Thymus (tissue), 11 donors: ENCODE measurements at regions not wholly inside any gene's neighbourhood (a gene's known extent, or its start where the extent isn't known, plus 50 kb on each side); places are given as distances from the start of the nearest gene placed in this dataset.
"Not testable (repeated sequence)": the region's sequence is repeated elsewhere in the genome, so short reads cannot be mapped to it uniquely, and the experiment has no call there.

Experiments used
- DNase-seq, 9 donors: peaks; one replicate each; pipeline ENCODE4 v3.0.0-alpha.2; 2013; ENCODE audit warnings: low spot score in 9 of 9, low read depth in 6 of 9, missing footprints in 1 of 9
- H3K27ac ChIP-seq, 2 donors: one replicate each; pipeline ENCODE4 v1.5.1; 2013; ENCODE audit warnings: control low read depth in 1 of 2, low read depth in 1 of 2, low read length in 1 of 2, mild to moderate bottlenecking in 1 of 2, moderate library complexity in 1 of 2
- H3K27me3 ChIP-seq, 2 donors: one replicate each; pipeline ENCODE4 v1.5.1; 2013; ENCODE audit warnings: low read length in 1 of 2; ENCODE audit not compliant: control insufficient read depth in 2 of 2, insufficient read depth in 1 of 2
- H3K36me3 ChIP-seq, 2 donors: one replicate each; pipeline ENCODE4 v1.5.1; 2013; ENCODE audit warnings: low read length in 1 of 2, mild to moderate bottlenecking in 1 of 2, moderate library complexity in 1 of 2; ENCODE audit not compliant: control insufficient read depth in 2 of 2, insufficient read depth in 2 of 2
- H3K4me1 ChIP-seq, 2 donors: one replicate each; pipeline ENCODE4 v1.5.1; 2013; ENCODE audit warnings: low read length in 2 of 2; ENCODE audit not compliant: control insufficient read depth in 2 of 2, insufficient read depth in 2 of 2
- H3K4me3 ChIP-seq, 2 donors: one replicate each; pipeline ENCODE4 v1.5.1; 2013; ENCODE audit warnings: low read length in 2 of 2, control low read depth in 1 of 2, mild to moderate bottlenecking in 1 of 2
- H3K9me3 ChIP-seq, 2 donors: one replicate each; pipeline ENCODE4 v1.5.1; 2013; ENCODE audit warnings: low read length in 1 of 2, mild to moderate bottlenecking in 1 of 2; ENCODE audit not compliant: control insufficient read depth in 2 of 2, insufficient read depth in 1 of 2
- WGBS: extraction: QIAGEN DNeasy Blood & Tissue Kit; methylation state at CpG from one replicate; pipeline ENCODE4 v1.1.7; 2013; 5-methylcytosine and 5-hydroxymethylcytosine counted together
- donor health status: healthy.

DNA sequence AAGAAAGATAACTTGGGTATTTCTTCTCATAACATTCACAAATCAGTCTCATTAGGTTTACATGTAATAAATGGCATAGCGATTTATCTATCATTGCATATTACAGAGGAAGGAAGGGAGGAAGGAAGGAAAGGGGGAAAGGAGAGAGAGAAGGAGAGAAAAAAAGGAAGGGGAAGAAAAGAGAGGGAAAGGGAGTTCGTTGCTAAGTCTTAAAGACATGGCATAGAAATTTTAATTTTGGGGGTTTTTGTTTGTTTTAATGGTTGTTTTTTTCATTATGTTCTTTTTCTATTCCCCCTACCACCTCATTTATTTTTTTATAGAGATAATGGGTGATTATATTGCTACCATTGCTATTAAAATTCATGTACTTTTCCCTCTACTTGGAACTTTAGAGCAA is 604.3 kb downstream of the IPMK start:
- H3K27me3 ChIP-seq: no peaks in the 10 kb centered on the region
- no peak overlapping the region for H3K4me3 ChIP-seq
- H3K4me1 ChIP-seq: no peaks in the 10 kb centered on the region
- DNase-seq: no peak
- 61% methylated on average over 2 of the region's 2 CpGs for WGBS
- H3K27ac ChIP-seq: no peak overlapping the region
- no peaks in the 10 kb centered on the region for H3K36me3 ChIP-seq
- no peaks in the 10 kb centered on the region for H3K9me3 ChIP-seq

DNA sequence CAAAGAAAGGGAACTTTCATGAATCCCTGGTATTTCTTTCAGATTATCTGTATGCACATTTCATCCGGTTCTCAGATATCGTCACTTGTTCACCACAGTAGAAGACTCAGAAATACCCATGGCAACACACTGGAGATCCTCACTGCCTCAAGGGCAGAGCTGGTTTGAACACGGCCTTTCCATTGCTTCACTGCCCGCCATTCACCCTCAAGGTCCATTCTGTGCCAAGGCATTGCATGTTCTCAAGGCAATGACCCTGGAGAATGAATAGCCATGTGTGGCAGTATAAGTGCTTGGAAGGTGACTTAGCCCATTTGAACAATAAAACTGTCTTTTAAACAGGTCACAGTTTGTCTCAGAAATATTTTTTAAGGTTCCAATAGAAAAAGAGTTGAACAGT is 606.5 kb downstream of the IPMK start:
- H3K36me3 ChIP-seq: no peaks in the 10 kb centered on the region
- no peaks in the 10 kb centered on the region for H3K4me1 ChIP-seq
- no peak overlapping the region for H3K4me3 ChIP-seq
- 95% methylated on average over 4 of the region's 4 CpGs for WGBS
- H3K9me3 ChIP-seq: no peaks in the 10 kb centered on the region
- DNase-seq: no peak
- no peak overlapping the region for H3K27ac ChIP-seq
- no peaks in the 10 kb centered on the region for H3K27me3 ChIP-seq

DNA sequence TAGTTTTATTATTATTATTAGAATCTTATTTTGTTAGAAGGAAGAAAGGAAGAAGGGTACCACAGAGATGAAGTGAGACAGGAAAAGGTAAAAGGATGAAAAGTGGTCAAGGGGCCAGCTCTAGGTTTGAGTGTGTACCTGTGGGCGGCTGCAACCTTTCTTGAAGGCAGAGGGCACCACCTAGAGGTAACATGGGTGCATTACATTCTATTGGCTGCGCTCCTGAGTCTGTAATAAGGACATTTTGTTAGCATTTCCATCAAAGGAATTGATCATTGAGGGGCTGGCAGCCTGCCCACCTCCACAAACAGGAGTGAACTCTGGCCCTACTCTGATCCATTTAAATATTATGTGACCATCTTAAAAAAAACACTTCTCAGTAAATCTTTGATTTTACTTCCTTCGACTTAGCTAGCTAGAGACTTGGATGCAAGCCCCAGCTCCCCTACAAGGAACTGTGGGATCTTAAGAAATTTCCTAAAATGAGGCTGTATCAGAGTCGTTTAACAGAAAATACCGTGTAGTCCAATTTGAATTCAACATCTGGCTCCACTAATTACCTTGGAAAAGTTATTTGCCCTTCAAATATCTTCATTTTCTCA is 610.4 kb downstream of the IPMK start:
- H3K36me3 ChIP-seq: no peaks in the 10 kb centered on the region
- peak in 6 of 9 donors; percentile 5 to 35 (median 15) for DNase-seq
- no peak overlapping the region for H3K4me3 ChIP-seq
- no peaks in the 10 kb centered on the region for H3K9me3 ChIP-seq
- H3K27ac ChIP-seq: no peak overlapping the region
- 38% methylated on average over 5 of the region's 5 CpGs for WGBS
- no peaks in the 10 kb centered on the region for H3K4me1 ChIP-seq
- no peaks in the 10 kb centered on the region for H3K27me3 ChIP-seq

DNA sequence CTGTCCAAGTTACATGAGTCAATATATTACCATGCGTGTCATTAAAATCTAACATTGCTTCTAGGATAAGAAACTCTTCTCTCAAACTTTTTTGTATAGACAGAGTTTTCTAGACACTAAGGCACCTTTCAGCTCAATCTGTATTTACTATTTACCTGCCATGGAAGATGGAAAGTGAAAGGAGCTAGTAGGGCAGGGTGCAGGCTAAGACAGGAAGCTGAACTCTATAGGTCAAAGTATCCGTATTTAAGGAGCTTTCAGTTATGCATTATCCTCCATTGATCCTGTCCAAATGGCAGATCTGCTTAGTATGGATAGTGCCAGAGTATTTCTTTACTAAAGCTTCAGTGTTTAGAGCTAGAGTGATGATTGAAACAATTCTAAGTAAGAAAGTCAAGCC is 612.8 kb downstream of the IPMK start:
- Histone ChIP-seq H3K4me3 (no peak overlapping the region), H3K9me3 (no peaks in the 10 kb centered on the region), H3K36me3 (no peaks in the 10 kb centered on the region), H3K4me1 (no peaks in the 10 kb centered on the region), H3K27ac (no peak overlapping the region), H3K27me3 (no peaks in the 10 kb centered on the region)
- no peak for DNase-seq
- 77% methylated on average over 2 of the region's 2 CpGs for WGBS

DNA sequence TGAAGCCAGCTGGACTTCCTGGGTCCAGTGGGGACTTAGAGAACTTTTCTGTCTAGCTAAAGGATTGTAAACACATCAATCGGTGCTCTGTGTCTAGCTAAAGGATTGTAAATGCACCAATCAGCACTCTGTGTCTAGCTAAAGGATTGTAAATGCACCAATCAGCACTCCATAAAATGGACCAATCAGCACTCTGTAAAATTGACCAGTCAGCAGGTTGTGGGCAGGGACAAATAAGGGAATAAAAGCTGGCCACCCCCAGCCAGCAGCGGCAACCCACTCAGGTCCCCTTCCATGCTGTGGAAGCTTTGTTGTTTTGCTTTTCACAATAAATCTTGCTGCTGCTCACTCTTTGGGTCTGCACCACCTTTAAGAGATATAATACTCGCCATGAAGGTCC is 622.6 kb downstream of the IPMK start:
- not testable (repeated sequence) for H3K27ac ChIP-seq, DNase-seq, H3K9me3 ChIP-seq, H3K4me1 ChIP-seq, H3K4me3 ChIP-seq, H3K36me3 ChIP-seq, H3K27me3 ChIP-seq
- 89% methylated on average over 3 of the region's 3 CpGs for WGBS

DNA sequence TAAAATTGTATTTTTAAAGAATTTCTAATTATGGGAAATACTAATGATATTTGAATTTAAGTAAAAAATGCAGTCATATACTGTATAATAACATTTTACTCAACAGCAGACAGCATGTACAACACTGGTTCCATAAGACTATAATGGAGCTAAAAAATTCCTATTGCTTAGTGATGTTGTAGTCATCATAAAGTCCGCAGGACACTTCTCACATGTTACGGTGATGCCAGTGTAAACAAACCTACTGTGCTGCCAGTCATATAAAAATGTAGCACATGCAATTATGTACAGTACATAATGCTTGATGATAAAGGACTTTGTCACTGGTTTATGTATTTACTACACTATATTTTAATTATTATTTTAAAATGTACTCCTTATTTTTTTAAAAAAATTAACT is 629.3 kb downstream of the IPMK start:
- 95% methylated on average over 2 of the region's 2 CpGs for WGBS

DNA sequence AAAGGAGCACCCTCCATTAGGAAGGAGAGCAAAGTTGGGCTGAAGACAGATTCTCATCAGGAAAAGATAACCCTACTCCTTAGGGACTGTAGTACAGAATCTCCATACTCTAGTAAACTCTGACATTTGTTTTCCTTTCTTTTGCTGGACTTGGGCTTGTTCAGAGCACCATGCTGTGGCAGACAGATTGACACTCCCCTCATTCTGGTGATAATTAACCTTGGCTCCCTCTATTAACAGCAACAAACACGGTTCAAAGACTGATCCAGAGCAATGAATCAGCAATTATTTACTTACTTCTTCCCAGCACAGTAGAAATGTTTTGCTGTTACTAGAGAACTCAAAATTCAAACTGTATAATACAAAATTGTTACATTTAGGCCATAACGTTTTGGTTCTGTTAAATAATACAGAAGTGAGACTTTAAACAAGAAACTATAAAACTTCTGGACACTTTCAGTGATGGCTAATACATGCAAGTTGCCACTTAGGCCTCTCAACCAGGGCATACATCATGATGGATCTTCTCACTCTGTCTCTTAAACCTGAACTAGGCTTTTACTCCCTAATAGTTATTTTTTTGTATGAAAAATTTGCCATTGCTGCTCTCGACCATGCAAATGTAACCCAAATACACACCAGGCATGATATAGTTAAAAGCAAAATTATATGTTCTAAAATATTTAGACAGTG is 639.0 kb downstream of the IPMK start:
- 39% methylated on average over 3 of the region's 3 CpGs for WGBS
- Histone ChIP-seq H3K27ac (no peak overlapping the region), H3K36me3 (no peaks in the 10 kb centered on the region), H3K4me3 (no peak overlapping the region), H3K4me1 (no peaks in the 10 kb centered on the region), H3K9me3 (no peaks in the 10 kb centered on the region), H3K27me3 (no peaks in the 10 kb centered on the region)
- DNase-seq: no peak

More for the DNA sequence above, 629.3 kb downstream of the IPMK start:
- H3K9me3 ChIP-seq: no peaks in the 10 kb centered on the region
- no peak overlapping the region for H3K27ac ChIP-seq
- no peaks in the 10 kb centered on the region for H3K36me3 ChIP-seq
- no peaks in the 10 kb centered on the region for H3K4me1 ChIP-seq
- no peaks in the 10 kb centered on the region for H3K27me3 ChIP-seq
- no peak for DNase-seq
- no peak overlapping the region for H3K4me3 ChIP-seq

DNA sequence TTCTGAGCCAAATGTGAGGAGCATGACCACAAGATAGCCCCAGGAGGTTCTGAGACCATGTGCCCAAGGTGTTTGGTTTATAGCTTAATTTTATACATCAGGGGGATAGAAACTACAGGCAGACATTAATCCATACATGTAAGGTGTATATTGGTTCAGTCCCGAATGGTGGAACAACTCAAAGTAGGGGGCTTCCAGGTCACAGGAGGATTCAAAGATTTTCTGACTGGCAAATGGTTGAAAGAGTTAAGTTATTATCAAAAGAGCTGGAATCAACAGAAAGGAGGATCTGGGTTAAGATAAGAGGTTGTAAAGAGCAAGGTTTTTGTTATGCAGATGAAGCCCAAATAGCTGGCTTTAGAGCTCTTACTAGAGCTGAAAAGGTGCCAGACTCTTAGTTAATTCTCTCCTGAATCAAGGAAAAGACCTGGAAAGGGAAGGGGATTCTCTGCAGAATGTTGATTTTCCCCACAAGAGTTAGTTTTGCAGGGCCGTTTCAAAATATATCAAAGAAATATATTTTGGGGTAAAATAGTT is 640.0 kb downstream of the IPMK start:
- Histone ChIP-seq H3K27ac (no peak overlapping the region), H3K36me3 (no peaks in the 10 kb centered on the region), H3K9me3 (no peaks in the 10 kb centered on the region), H3K4me1 (no peaks in the 10 kb centered on the region), H3K27me3 (no peaks in the 10 kb centered on the region), H3K4me3 (no peak overlapping the region)
- WGBS: 57% methylated on average over 2 of the region's 2 CpGs
- no peak for DNase-seq

DNA sequence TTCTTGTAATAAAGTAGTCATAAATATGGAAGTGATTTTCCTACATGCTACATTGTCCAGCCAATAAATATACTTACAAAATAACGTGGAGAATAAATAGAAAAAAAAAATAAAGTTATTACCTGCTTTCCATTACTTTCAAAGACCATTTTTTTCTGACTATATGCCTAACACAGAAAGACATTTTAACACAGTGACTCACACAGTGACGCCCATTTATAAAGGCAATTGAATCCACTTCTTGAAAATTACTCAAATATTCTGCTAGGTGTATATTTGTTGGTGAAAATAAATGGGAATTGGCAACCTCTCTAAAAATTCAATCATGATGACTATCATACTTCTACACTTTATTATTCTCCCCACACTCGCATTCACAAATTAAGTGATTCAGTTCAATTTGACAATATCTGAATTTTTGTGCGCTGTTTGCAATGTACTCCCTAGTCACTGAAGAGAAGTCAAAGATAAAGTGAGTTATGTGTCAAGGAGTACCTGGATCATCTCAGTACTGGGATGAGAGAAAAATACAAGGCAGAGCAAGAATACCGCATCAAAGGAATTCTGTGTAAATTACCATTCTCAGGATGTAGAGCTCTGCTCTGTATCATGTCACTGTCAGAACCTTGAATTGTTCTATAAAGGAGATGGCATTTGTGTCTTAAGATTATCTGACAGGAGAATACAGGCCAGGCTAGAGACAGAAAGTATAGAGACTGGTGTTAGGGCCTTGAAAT is 642.7 kb downstream of the IPMK start:
- Histone ChIP-seq H3K36me3 (no peaks in the 10 kb centered on the region), H3K27ac (no peak overlapping the region), H3K4me1 (no peaks in the 10 kb centered on the region), H3K4me3 (no peak overlapping the region), H3K9me3 (no peaks in the 10 kb centered on the region), H3K27me3 (no peaks in the 10 kb centered on the region)
- no peak for DNase-seq
- WGBS: 81% methylated on average over 5 of the region's 5 CpGs
